Hepatocyte (in vitro differentiated cells): ENCODE measurements at regions not wholly inside any gene's neighbourhood (a gene's known extent, or its start where the extent isn't known, plus 50 kb on each side); places are given as distances from the start of the nearest gene placed in this dataset.

Source experiments
- DNase-seq: peaks from one replicate; pipeline ENCODE4 v3.0.0-alpha.2; 2016; ENCODE audit warnings: low spot score
- H2AFZ ChIP-seq: fragments of 200-600 bp; sonication (generic); 2 replicates; pipeline ENCODE4 v1.6.0; 2016; ENCODE audit warnings: antibody characterized with exemption, mild to moderate bottlenecking
- H3K27ac ChIP-seq: fragments of 200-600 bp; sonication (generic); 2 replicates; pipeline ENCODE4 v1.5.1; 2016; ENCODE audit warnings: mild to moderate bottlenecking
- H3K27me3 ChIP-seq: fragments of 200-600 bp; sonication (generic); 2 replicates; pipeline ENCODE4 v1.6.1; 2016
- H3K36me3 ChIP-seq: fragments of 200-600 bp; sonication (generic); replicated peaks from 2 replicates; pipeline ENCODE4 v1.5.1; 2016; ENCODE audit warnings: low read depth; ENCODE audit not compliant: insufficient read depth
- H3K4me1 ChIP-seq: fragments of 200-600 bp; sonication (generic); 2 replicates; pipeline ENCODE4 v1.5.1; 2016; ENCODE audit warnings: mild to moderate bottlenecking, moderate library complexity; ENCODE audit not compliant: insufficient read depth
- H3K4me2 ChIP-seq: fragments of 200-600 bp; sonication (generic); 2 replicates; pipeline ENCODE4 v1.6.0; 2016
- H3K4me3 ChIP-seq: fragments of 200-600 bp; sonication (generic); 2 replicates; pipeline ENCODE4 v1.5.1; 2016; ENCODE audit warnings: mild to moderate bottlenecking
- H3K79me2 ChIP-seq: fragments of 200-600 bp; sonication (generic); 2 replicates; pipeline ENCODE4 v1.6.0; 2017; ENCODE audit warnings: mild to moderate bottlenecking
- H3K9me2 ChIP-seq: fragments of 200-600 bp; sonication (generic); replicated peaks from 2 replicates; pipeline ENCODE4 v1.6.0; 2017; ENCODE audit warnings: mild to moderate bottlenecking; ENCODE audit not compliant: insufficient read depth
- H3K9me3 ChIP-seq: fragments of 200-600 bp; sonication (generic); 2 replicates; pipeline ENCODE4 v1.5.1; 2016; ENCODE audit warnings: low read depth, mild to moderate bottlenecking
- H4K20me1 ChIP-seq: fragments of 200-600 bp; sonication (generic); 2 replicates; pipeline ENCODE4 v1.6.0; 2016; ENCODE audit warnings: mild to moderate bottlenecking; ENCODE audit not compliant: insufficient read depth, poor library complexity, severe bottlenecking
- CTCF ChIP-seq: fragments of 200-600 bp; sonication (generic); IDR thresholded peaks from 2 replicates; pipeline ENCODE4 v1.5.1; 2016; ENCODE audit warnings: antibody characterized with exemption, mild to moderate bottlenecking; ENCODE audit not compliant: poor library complexity
- EZH2 ChIP-seq: fragments of 200-600 bp; sonication (generic); IDR thresholded peaks from 2 replicates; pipeline ENCODE4 v1.6.1; 2016; ENCODE audit warnings: antibody characterized with exemption, mild to moderate bottlenecking, borderline replicate concordance
- EZH2phosphoT487 ChIP-seq: fragments of 200-600 bp; sonication (generic); IDR thresholded peaks from one replicate; pipeline ENCODE4 v1.6.1; 2018; ENCODE audit warnings: antibody characterized with exemption, mild to moderate bottlenecking, low read depth, moderate library complexity; ENCODE audit not compliant: unreplicated experiment, severe bottlenecking
- WGBS: methylation state at CpG from one replicate; pipeline ENCODE4 v1.1.6; 2016; ENCODE audit warnings: low lambda C conversion rate; ENCODE audit errors: missing lambda C conversion rate; 5-methylcytosine and 5-hydroxymethylcytosine counted together

- Histone ChIP-seq H3K4me2 (no peak overlapping the region), H4K20me1 (no peaks in the 10 kb centered on the region), H3K9me2 (no peaks in the 10 kb centered on the region), H3K27me3 (no peaks in the 10 kb centered on the region), H3K4me3 (no peak overlapping the region), H3K27ac (peak overlapping the region; percentile 25), H3K9me3 (no peaks in the 10 kb centered on the region), H3K79me2 (no peaks in the 10 kb centered on the region), H2AFZ (no peak overlapping the region), H3K4me1 (no peaks in the 10 kb centered on the region), H3K36me3 (no peaks in the 10 kb centered on the region)
- DNase-seq = no peak
- no peak for TF ChIP-seq CTCF
- no peak for TF ChIP-seq EZH2
- TF ChIP-seq EZH2phosphoT487 = no peak
Measured at GRCh38 chr14:75338398-75338797, 59.8 kb downstream of the FOS start.

- Histone ChIP-seq H4K20me1 (no peaks in the 10 kb centered on the region), H3K4me3 (no peak overlapping the region), H3K4me1 (no peaks in the 10 kb centered on the region), H3K27ac (peak overlapping the region; percentile 25), H3K9me2 (no peaks in the 10 kb centered on the region), H3K79me2 (no peaks in the 10 kb centered on the region), H3K9me3 (no peaks in the 10 kb centered on the region), H2AFZ (no peak overlapping the region), H3K4me2 (no peak overlapping the region), H3K27me3 (no peaks in the 10 kb centered on the region), H3K36me3 (no peaks in the 10 kb centered on the region)
- WGBS = 52% methylated on average over 4 of the region's 4 CpGs
- DNase-seq = no peak
- TF ChIP-seq CTCF (no peak), EZH2phosphoT487 (no peak), EZH2 (no peak)
Measured at GRCh38 chr14:75339059-75339458, 60.4 kb downstream of the FOS start.

GRCh38 chr14:75340921-75341320 lies 62.3 kb downstream of the FOS start:
- Histone ChIP-seq H2AFZ (no peak overlapping the region), H3K4me2 (no peak overlapping the region), H3K4me3 (no peak overlapping the region), H3K4me1 (no peaks in the 10 kb centered on the region), H3K27me3 (no peaks in the 10 kb centered on the region), H3K79me2 (no peaks in the 10 kb centered on the region), H3K9me3 (no peaks in the 10 kb centered on the region), H3K27ac (peak overlapping the region; percentile 80), H3K9me2 (no peaks in the 10 kb centered on the region), H3K36me3 (no peaks in the 10 kb centered on the region), H4K20me1 (no peaks in the 10 kb centered on the region)
- no peak for TF ChIP-seq EZH2
- 68% methylated on average over 8 of the region's 8 CpGs for WGBS
- peak; percentile 16 for DNase-seq

GRCh38 chr14:75341620-75342019 lies 63.0 kb downstream of the FOS start:
- H3K9me3 ChIP-seq = no peaks in the 10 kb centered on the region
- H3K4me2 ChIP-seq = no peak overlapping the region
- DNase-seq = no peak
- TF ChIP-seq CTCF (no peak), EZH2phosphoT487 (no peak), EZH2 (no peak)
- no peaks in the 10 kb centered on the region for H3K9me2 ChIP-seq
- H3K27ac ChIP-seq = peak overlapping the region; percentile 62
- H3K79me2 ChIP-seq = no peaks in the 10 kb centered on the region
- no peak overlapping the region for H2AFZ ChIP-seq
- H3K36me3 ChIP-seq = no peaks in the 10 kb centered on the region
- no peaks in the 10 kb centered on the region for H3K27me3 ChIP-seq
- no peak overlapping the region for H3K4me3 ChIP-seq
- no peaks in the 10 kb centered on the region for H4K20me1 ChIP-seq
- H3K4me1 ChIP-seq = no peaks in the 10 kb centered on the region
